Trophoblast cell (in vitro differentiated cells and primary cell): ENCODE measurements at regions not wholly inside any gene's neighbourhood (a gene's known extent, or its start where the extent isn't known, plus 50 kb on each side); places are given as distances from the start of the nearest gene placed in this dataset.

ENCODE experiments used
- DNase-seq, 2 donors: peaks; one replicate each; pipeline ENCODE4 v3.0.0-alpha.2; 2016
- H2AFZ ChIP-seq: 2 replicates; pipeline ENCODE4 v1.6.1; 2013; ENCODE audit warnings: low read length, moderate library complexity, mild to moderate bottlenecking; ENCODE audit not compliant: insufficient read depth, poor library complexity
- H2AK5ac ChIP-seq: 2 replicates; pipeline ENCODE4 v1.6.1; 2013; ENCODE audit warnings: mild to moderate bottlenecking, low read length
- H2BK120ac ChIP-seq: 2 replicates; pipeline ENCODE4 v1.6.1; 2013; ENCODE audit warnings: low read length, mild to moderate bottlenecking, moderate library complexity; ENCODE audit not compliant: insufficient read depth, poor library complexity
- H2BK12ac ChIP-seq: 2 replicates; pipeline ENCODE4 v1.6.1; 2013; ENCODE audit warnings: mild to moderate bottlenecking, low read length, moderate library complexity
- H2BK5ac ChIP-seq: 2 replicates; pipeline ENCODE4 v1.6.1; 2013; ENCODE audit warnings: low read length, low read depth, moderate library complexity, mild to moderate bottlenecking; ENCODE audit not compliant: poor library complexity
- H3K14ac ChIP-seq: 2 replicates; pipeline ENCODE4 v1.6.1; 2013; ENCODE audit warnings: mild to moderate bottlenecking, low read length
- H3K18ac ChIP-seq: 2 replicates; pipeline ENCODE4 v1.6.1; 2013; ENCODE audit warnings: mild to moderate bottlenecking, low read length
- H3K23ac ChIP-seq: 2 replicates; pipeline ENCODE4 v1.6.1; 2013; ENCODE audit warnings: low read length
- H3K27ac ChIP-seq: 2 replicates; pipeline ENCODE4 v1.5.1; 2013; ENCODE audit warnings: low read depth, mild to moderate bottlenecking, inconsistent platforms, low read length, moderate library complexity
- H3K27me3 ChIP-seq: 2 replicates; pipeline ENCODE4 v1.6.1; 2013; ENCODE audit warnings: inconsistent platforms, mild to moderate bottlenecking, low read length, moderate library complexity; ENCODE audit not compliant: insufficient read depth
- H3K36me3 ChIP-seq, 2 experiments: 1 replicate in 1 of 2; 2 replicates in 1 of 2; pipeline ENCODE4 v1.6.1; 2013; ENCODE audit warnings: low read length in 2 of 2, mild to moderate bottlenecking in 2 of 2, moderate library complexity in 1 of 2; ENCODE audit not compliant: insufficient read depth in 2 of 2, control insufficient read depth in 1 of 2
- H3K4ac ChIP-seq: 2 replicates; pipeline ENCODE4 v1.6.1; 2013; ENCODE audit warnings: low read depth, mild to moderate bottlenecking, low read length, moderate library complexity
- H3K4me1 ChIP-seq, 2 experiments: 1 replicate in 1 of 2; 2 replicates in 1 of 2; pipeline ENCODE4 v1.6.1; 2013; ENCODE audit warnings: low read length in 2 of 2, mild to moderate bottlenecking in 2 of 2, moderate library complexity in 1 of 2; ENCODE audit not compliant: insufficient read depth in 2 of 2, control insufficient read depth in 1 of 2
- H3K4me2 ChIP-seq: 2 replicates; pipeline ENCODE4 v1.6.1; 2013; ENCODE audit warnings: inconsistent platforms, mild to moderate bottlenecking, low read length, moderate library complexity
- H3K4me3 ChIP-seq: 2 replicates; pipeline ENCODE4 v1.5.1; 2013; ENCODE audit warnings: mild to moderate bottlenecking, low read depth, low read length, inconsistent platforms
- H3K79me1 ChIP-seq: one replicate; pipeline ENCODE4 v1.6.1; 2013; ENCODE audit warnings: low read length
- H3K79me2 ChIP-seq: 2 replicates; pipeline ENCODE4 v1.6.1; 2013; ENCODE audit warnings: low read length, mild to moderate bottlenecking; ENCODE audit not compliant: control insufficient read depth, insufficient read depth, poor library complexity
- H3K9ac ChIP-seq: 2 replicates; pipeline ENCODE4 v1.6.1; 2013; ENCODE audit warnings: mild to moderate bottlenecking, low read length
- H3K9me3 ChIP-seq: 2 replicates; pipeline ENCODE4 v1.6.1; 2013; ENCODE audit warnings: low read depth, mild to moderate bottlenecking, control low read depth, inconsistent platforms, low read length; ENCODE audit not compliant: insufficient read depth
- H4K12ac ChIP-seq: 2 replicates; pipeline ENCODE4 v1.6.1; 2013; ENCODE audit warnings: low read depth, mild to moderate bottlenecking, low read length, moderate library complexity
- H4K8ac ChIP-seq: 2 replicates; pipeline ENCODE4 v1.6.1; 2013; ENCODE audit warnings: low read depth, mild to moderate bottlenecking, low read length, moderate library complexity
- H4K91ac ChIP-seq: one replicate; pipeline ENCODE4 v1.6.1; 2013; ENCODE audit warnings: low read depth, mild to moderate bottlenecking, low read length, moderate library complexity
- WGBS: extraction: QIAGEN DNeasy Blood & Tissue Kit; methylation state at CpG from one replicate; pipeline ENCODE4 v1.1.7; 2013; ENCODE audit warnings: missing lambda C conversion rate; ENCODE audit not compliant: insufficient read length, insufficient coverage; ENCODE audit errors: extremely low coverage; 5-methylcytosine and 5-hydroxymethylcytosine counted together

GRCh38 chrX:4831574-4831973 lies 1118.1 kb upstream of the PRKX start:
- Histone ChIP-seq H2BK5ac (no peak overlapping the region), H4K91ac (no peak overlapping the region), H2BK120ac (no peak overlapping the region), H3K79me2 (no peaks in the 10 kb centered on the region), H3K9me3 (no peaks in the 10 kb centered on the region), H3K36me3 (no peaks in the 10 kb centered on the region), H3K4ac (no peak overlapping the region), H4K12ac (no peak overlapping the region), H3K18ac (no peak overlapping the region), H3K23ac (no peak overlapping the region), H3K4me3 (no peak overlapping the region), H3K79me1 (no peaks in the 10 kb centered on the region), H3K4me1 (no peaks in the 10 kb centered on the region), H2AFZ (no peak overlapping the region), H3K14ac (no peak overlapping the region), H3K27me3 (no peaks in the 10 kb centered on the region), H3K27ac (no peak overlapping the region), H2AK5ac (no peak overlapping the region), H3K9ac (no peak overlapping the region), H2BK12ac (no peak overlapping the region), H3K4me2 (no peak overlapping the region), H4K8ac (no peak overlapping the region)
- no CpG with 5 or more reads among the region's 1 CpG for WGBS
- no peak for DNase-seq

DNA sequence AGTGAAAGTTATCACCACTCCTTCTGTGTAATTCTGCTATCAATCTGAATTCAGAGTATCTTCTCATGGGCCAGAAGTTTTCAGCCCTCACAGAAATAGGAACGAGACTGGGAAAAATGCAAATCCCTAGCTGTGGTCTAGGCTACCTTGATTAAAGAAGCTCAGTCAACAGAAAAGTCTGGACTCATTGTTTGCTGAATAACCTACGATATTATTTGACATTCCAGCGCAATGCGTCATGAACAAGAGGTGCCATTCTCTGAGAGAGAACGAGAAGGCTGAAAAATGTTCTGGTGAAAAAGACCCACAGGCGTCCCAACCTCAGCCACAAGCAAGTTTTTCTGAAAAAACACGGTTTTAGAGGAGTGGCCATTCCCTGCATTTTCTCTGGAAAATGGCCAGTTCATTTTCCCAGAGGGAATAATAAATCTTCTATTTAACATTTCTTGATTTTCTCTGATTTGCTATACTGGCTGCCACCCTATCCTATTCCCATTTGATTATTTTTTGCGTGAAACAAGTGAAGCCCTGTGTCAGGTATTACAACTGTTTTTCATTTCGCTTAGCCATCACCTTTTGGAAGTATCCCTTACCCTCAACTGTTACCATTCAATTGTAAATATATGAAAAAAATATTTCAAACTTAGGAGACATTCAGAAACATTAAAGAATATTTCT lies 1117.6 kb upstream of the PRKX start:
- WGBS: no CpG with 5 or more reads among the region's 9 CpGs
- no peak overlapping the region for H3K9ac ChIP-seq
- no peak overlapping the region for H2BK12ac ChIP-seq
- no peak overlapping the region for H2BK5ac ChIP-seq
- no peaks in the 10 kb centered on the region for H3K79me1 ChIP-seq
- no peak overlapping the region for H3K14ac ChIP-seq
- H4K12ac ChIP-seq: no peak overlapping the region
- H4K91ac ChIP-seq: no peak overlapping the region
- H3K27me3 ChIP-seq: no peaks in the 10 kb centered on the region
- no peak overlapping the region for H3K23ac ChIP-seq
- DNase-seq: peak in 1 of 2 donors; percentile 6
- H4K8ac ChIP-seq: no peak overlapping the region
- no peak overlapping the region for H2AFZ ChIP-seq
- no peak overlapping the region for H3K27ac ChIP-seq
- no peak overlapping the region for H3K4me3 ChIP-seq
- H3K9me3 ChIP-seq: no peaks in the 10 kb centered on the region
- H2AK5ac ChIP-seq: no peak overlapping the region
- no peak overlapping the region for H2BK120ac ChIP-seq
- H3K4ac ChIP-seq: no peak overlapping the region
- no peak overlapping the region for H3K4me2 ChIP-seq
- H3K18ac ChIP-seq: no peak overlapping the region
- H3K36me3 ChIP-seq: no peaks in the 10 kb centered on the region
- no peaks in the 10 kb centered on the region for H3K4me1 ChIP-seq
- no peaks in the 10 kb centered on the region for H3K79me2 ChIP-seq

DNA sequence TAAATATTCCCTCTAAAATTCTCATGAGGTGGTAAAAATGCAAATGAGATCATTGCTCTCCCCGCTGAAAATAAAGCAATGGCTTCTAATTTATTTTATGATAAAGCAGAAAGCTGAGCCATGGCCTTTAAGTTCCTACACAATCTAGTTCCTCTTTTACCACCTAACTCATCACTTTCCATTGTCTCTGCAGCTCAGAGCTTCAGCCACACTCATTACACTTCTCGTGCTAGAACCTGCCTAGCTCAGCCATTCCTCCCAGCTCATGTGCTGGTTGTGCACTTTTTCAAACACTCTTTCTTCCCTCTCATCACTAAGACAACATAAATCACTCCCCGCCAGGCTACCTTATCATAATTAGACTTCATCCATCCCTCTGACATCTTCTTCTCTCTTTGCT lies 1112.1 kb upstream of the PRKX start:
- H3K79me2 ChIP-seq: no peaks in the 10 kb centered on the region
- H2AK5ac ChIP-seq: no peak overlapping the region
- no peaks in the 10 kb centered on the region for H3K4me1 ChIP-seq
- H2BK120ac ChIP-seq: no peak overlapping the region
- H3K27me3 ChIP-seq: no peaks in the 10 kb centered on the region
- H3K14ac ChIP-seq: no peak overlapping the region
- H3K79me1 ChIP-seq: no peaks in the 10 kb centered on the region
- H3K27ac ChIP-seq: no peak overlapping the region
- no peak overlapping the region for H3K9ac ChIP-seq
- no peak for DNase-seq
- no CpG with 5 or more reads among the region's 3 CpGs for WGBS
- no peak overlapping the region for H3K4me3 ChIP-seq
- H3K36me3 ChIP-seq: no peaks in the 10 kb centered on the region
- no peak overlapping the region for H4K91ac ChIP-seq
- no peaks in the 10 kb centered on the region for H3K9me3 ChIP-seq
- no peak overlapping the region for H3K18ac ChIP-seq
- H2BK12ac ChIP-seq: no peak overlapping the region
- no peak overlapping the region for H4K12ac ChIP-seq
- H3K23ac ChIP-seq: no peak overlapping the region
- no peak overlapping the region for H4K8ac ChIP-seq
- no peak overlapping the region for H2AFZ ChIP-seq
- H2BK5ac ChIP-seq: no peak overlapping the region
- H3K4me2 ChIP-seq: no peak overlapping the region
- H3K4ac ChIP-seq: no peak overlapping the region

GRCh38 chrX:4809571-4809970 lies 1096.1 kb upstream of the PRKX start:
- Histone ChIP-seq H3K79me2 (no peaks in the 10 kb centered on the region), H2AK5ac (no peak overlapping the region), H2BK5ac (no peak overlapping the region), H3K4me3 (no peak overlapping the region), H3K27ac (no peak overlapping the region), H4K12ac (no peak overlapping the region), H3K14ac (no peak overlapping the region), H3K23ac (no peak overlapping the region), H3K4me1 (no peaks in the 10 kb centered on the region), H3K4ac (no peak overlapping the region), H2BK12ac (no peak overlapping the region), H4K8ac (no peak overlapping the region), H3K79me1 (no peaks in the 10 kb centered on the region), H2AFZ (no peak overlapping the region), H3K9ac (no peak overlapping the region), H3K36me3 (no peaks in the 10 kb centered on the region), H3K18ac (no peak overlapping the region), H2BK120ac (no peak overlapping the region), H3K9me3 (no peaks in the 10 kb centered on the region), H4K91ac (no peak overlapping the region), H3K4me2 (no peak overlapping the region), H3K27me3 (no peaks in the 10 kb centered on the region)
- DNase-seq: no peak
- no CpG with 5 or more reads among the region's 4 CpGs for WGBS
